ENCODE measurements at regions not wholly inside any gene's neighbourhood (a gene's known extent, or its start where the extent isn't known, plus 50 kb on each side); places are given as distances from the start of the nearest gene placed in this dataset.

- no peak for FAIRE-seq
These were observed 479.4 kb downstream of the ARL4A start for GRCh38 chr7:13166801-13167200.

GRCh38 chr7:13169356-13169755 is 481.9 kb downstream of the ARL4A start:
- FAIRE-seq (no peak), DNase-seq (ENCODE audit: insufficient read length, low spot score) (no peak)

More at GRCh38 chr7:13166801-13167200, 479.4 kb downstream of the ARL4A start:
- DNase-seq (ENCODE audit: insufficient read length, low spot score) = no peak

- DNase-seq (ENCODE audit: insufficient read length, low spot score) = no peak
- no peak for FAIRE-seq
These were observed 487.6 kb downstream of the ARL4A start for GRCh38 chr7:13174991-13175390.

- FAIRE-seq (no peak), DNase-seq (ENCODE audit: insufficient read length, low spot score) (no peak)
These were observed 491.7 kb downstream of the ARL4A start for GRCh38 chr7:13179011-13179582.

- FAIRE-seq (no peak), DNase-seq (ENCODE audit: insufficient read length, low spot score) (no peak)
These were observed 492.5 kb downstream of the ARL4A start for GRCh38 chr7:13179775-13180523.

GRCh38 chr7:13181216-13181615 is 493.8 kb downstream of the ARL4A start:
- no peak for FAIRE-seq
- DNase-seq (ENCODE audit: insufficient read length, low spot score) = no peak

- FAIRE-seq = no peak
These were observed 497.7 kb downstream of the ARL4A start for GRCh38 chr7:13185139-13185538.

GRCh38 chr7:13188236-13188805 is 500.9 kb downstream of the ARL4A start:
- FAIRE-seq (no peak), DNase-seq (ENCODE audit: insufficient read length, low spot score) (no peak)

More at GRCh38 chr7:13185139-13185538, 497.7 kb downstream of the ARL4A start:
- DNase-seq (ENCODE audit: insufficient read length, low spot score) = no peak

GRCh38 chr7:13188922-13189321 is 501.5 kb downstream of the ARL4A start:
- no peak for DNase-seq (ENCODE audit: insufficient read length, low spot score)
- no peak for FAIRE-seq

GRCh38 chr7:13189668-13190067 is 502.2 kb downstream of the ARL4A start:
- no peak for FAIRE-seq

GRCh38 chr7:13197501-13197900 is 510.1 kb downstream of the ARL4A start:
- no peak for DNase-seq (ENCODE audit: insufficient read length, low spot score)
- no peak for FAIRE-seq

More at GRCh38 chr7:13189668-13190067, 502.2 kb downstream of the ARL4A start:
- no peak for DNase-seq (ENCODE audit: insufficient read length, low spot score)

GRCh38 chr7:13198036-13198435 is 510.6 kb downstream of the ARL4A start:
- no peak for FAIRE-seq
- DNase-seq (ENCODE audit: insufficient read length, low spot score) = no peak

- no peak for DNase-seq (ENCODE audit: insufficient read length, low spot score)
- FAIRE-seq = no peak
These were observed 511.3 kb downstream of the ARL4A start for GRCh38 chr7:13198727-13199126.

GRCh38 chr7:13201628-13202027 is 514.2 kb downstream of the ARL4A start:
- FAIRE-seq (no peak), DNase-seq (ENCODE audit: insufficient read length, low spot score) (no peak)

- FAIRE-seq (no peak), DNase-seq (ENCODE audit: insufficient read length, low spot score) (no peak)
These were observed 530.3 kb downstream of the ARL4A start for GRCh38 chr7:13217768-13218167.

- FAIRE-seq = no peak
- no peak for DNase-seq (ENCODE audit: insufficient read length, low spot score)
These were observed 537.6 kb downstream of the ARL4A start for GRCh38 chr7:13225068-13225467.

- DNase-seq (ENCODE audit: insufficient read length, low spot score) (no peak), FAIRE-seq (no peak)
These were observed 539.0 kb downstream of the ARL4A start for GRCh38 chr7:13226385-13226784.

GRCh38 chr7:13231216-13231615 is 543.8 kb downstream of the ARL4A start:
- DNase-seq (ENCODE audit: insufficient read length, low spot score) (no peak), FAIRE-seq (no peak)

GRCh38 chr7:13235436-13235835 is 548.0 kb downstream of the ARL4A start:
- DNase-seq (ENCODE audit: insufficient read length, low spot score) (no peak), FAIRE-seq (no peak)

- no peak for FAIRE-seq
- DNase-seq (ENCODE audit: insufficient read length, low spot score) = no peak
These were observed 548.6 kb downstream of the ARL4A start for GRCh38 chr7:13236026-13236425.

- no peak for DNase-seq (ENCODE audit: insufficient read length, low spot score)
- FAIRE-seq = no peak
These were observed 552.9 kb downstream of the ARL4A start for GRCh38 chr7:13240349-13240748.

GRCh38 chr7:13241416-13241815 is 554.0 kb downstream of the ARL4A start:
- FAIRE-seq = no peak
- DNase-seq (ENCODE audit: insufficient read length, low spot score) = no peak
